Neural progenitor cell (in vitro differentiated cells): ENCODE measurements at regions not wholly inside any gene's neighbourhood (a gene's known extent, or its start where the extent isn't known, plus 50 kb on each side); places are given as distances from the start of the nearest gene placed in this dataset.

Experiments used
- CTCF ChIP-seq: fragments of 200-600 bp; sonication (generic); IDR thresholded peaks from 2 replicates; pipeline ENCODE4 v1.5.1; 2017; ENCODE audit warnings: antibody characterized with exemption, mild to moderate bottlenecking
- EZH2 ChIP-seq: fragments of 200-600 bp; sonication (generic); IDR thresholded peaks from 2 replicates; pipeline ENCODE4 v1.6.1; 2017; ENCODE audit warnings: antibody characterized with exemption, mild to moderate bottlenecking, moderate library complexity

GRCh38 chrX:101785142-101785541 lies 125.5 kb upstream of the ARMCX2 start:
- TF ChIP-seq CTCF (no peak), EZH2 (no peak)
